ENCODE measurements at regions not wholly inside any gene's neighbourhood (a gene's known extent, or its start where the extent isn't known, plus 50 kb on each side); places are given as distances from the start of the nearest gene placed in this dataset.

DNA sequence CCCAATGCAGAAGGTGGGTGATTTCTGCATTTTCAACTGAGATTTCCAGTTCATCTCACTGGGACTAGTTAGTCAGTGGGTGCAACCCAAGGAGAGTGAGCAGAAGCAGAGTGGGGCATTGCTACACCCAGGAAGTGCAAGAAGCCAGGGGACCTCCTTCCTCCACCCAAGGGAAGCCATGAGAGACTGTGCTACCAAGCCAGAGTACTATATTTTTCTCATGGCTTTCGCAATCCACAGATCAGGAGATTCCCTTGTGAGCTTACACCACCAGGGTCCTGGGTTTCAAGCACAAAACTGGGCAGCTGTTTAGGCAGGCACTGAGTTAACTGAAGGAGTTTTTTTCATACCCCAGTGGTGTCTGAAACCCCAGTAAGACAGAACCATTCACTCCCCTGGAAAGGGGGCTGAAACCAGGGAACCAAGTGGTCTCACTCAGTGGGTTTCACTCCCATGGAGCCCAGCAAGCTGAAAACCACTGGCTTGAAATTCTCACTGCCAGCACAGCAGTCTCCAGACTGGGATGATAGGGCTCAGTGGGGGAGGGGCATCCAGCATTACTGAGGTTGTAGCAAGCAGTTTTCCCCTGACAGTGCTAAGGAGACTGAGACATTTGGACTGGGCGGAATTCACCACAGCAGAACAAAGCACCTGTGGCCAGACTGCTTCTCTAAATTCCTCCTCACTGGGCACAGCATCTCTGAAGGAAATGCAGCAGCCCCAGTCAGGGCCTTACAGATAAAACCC is 903.4 kb downstream of the TECRL start:
- no peak for DNase-seq (ENCODE audit: low read depth in 2 of 2)

DNA sequence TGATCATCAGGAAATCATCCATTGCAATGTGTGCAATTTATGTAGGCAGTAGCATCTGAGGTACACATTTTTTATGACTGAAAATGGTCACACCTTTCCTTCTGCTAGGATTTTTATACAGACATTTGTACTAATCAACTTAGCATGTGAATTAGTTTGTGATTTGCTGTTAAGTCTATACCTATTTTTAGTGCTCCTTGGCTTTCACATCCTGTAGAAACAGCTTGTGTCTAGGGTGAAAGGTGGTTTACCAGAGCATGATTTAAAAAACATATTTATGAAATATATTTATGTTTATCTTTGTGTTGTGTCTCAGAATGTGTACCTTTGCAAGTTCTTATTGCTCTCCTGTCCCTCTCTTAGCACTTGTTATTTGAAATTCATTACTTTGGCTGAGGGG is 916.0 kb downstream of the TECRL start:
- no peak for DNase-seq (ENCODE audit: low read depth in 2 of 2)

DNA sequence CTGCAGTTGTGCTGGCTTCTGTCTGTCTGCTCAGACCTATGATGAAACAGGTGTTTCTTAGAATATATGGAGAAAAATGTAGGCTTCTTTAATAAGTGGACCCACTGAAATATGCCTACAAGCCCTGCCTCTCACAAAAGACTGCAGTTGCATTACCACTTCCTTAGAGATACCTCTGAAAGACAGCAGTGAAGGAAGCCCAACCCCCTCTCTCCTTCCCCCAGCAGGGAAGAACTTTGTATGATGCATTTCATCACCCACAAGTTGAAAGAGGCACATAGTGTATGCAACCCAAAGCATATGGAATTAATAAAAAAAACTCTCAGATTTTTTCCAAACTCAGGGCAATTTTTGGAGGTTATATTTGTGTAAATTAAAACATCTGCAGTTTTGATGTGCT is 916.7 kb downstream of the TECRL start:
- no peak for DNase-seq (ENCODE audit: low read depth in 2 of 2)

DNA sequence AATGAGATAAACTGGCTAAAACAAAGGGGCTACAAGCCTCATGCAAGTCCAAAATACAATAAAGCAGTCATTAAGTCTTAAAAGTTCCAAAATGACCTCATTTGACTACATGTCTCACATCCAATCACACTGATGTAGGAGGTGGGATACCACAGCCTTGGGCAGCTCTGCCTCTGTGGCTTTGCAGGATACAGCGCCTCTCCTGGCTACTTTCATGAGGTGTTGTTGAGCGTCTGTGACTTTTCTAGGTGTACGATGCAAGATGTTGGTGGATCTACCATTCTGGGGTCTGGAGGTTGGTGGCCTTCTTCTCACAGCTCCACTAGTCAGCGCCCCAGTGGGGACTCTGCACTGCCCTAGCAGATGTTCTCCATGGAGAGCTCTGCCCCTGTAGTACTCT is 944.9 kb downstream of the TECRL start:
- no peak for DNase-seq (ENCODE audit: low read depth in 2 of 2)

DNA sequence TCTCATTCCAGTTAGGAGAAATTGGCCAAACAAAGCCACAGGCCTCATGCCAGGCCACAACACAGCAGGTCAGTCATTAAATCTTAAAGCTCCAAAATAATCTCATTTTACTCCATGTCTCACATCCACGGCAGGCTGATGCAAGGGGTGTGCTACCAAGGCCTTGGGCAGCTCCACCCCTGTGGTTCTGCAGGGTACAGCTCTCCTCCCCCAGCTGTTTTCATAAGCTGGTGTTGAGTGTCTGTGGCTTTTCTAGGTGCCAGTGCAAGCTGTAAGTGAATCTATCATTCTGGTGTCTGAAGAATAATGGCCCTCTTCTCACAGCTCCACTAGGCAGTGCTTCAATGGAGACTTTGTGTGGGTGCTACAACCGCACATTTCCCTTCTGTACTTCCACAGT is 949.2 kb downstream of the TECRL start:
- no peak for DNase-seq (ENCODE audit: low read depth in 2 of 2)

DNA sequence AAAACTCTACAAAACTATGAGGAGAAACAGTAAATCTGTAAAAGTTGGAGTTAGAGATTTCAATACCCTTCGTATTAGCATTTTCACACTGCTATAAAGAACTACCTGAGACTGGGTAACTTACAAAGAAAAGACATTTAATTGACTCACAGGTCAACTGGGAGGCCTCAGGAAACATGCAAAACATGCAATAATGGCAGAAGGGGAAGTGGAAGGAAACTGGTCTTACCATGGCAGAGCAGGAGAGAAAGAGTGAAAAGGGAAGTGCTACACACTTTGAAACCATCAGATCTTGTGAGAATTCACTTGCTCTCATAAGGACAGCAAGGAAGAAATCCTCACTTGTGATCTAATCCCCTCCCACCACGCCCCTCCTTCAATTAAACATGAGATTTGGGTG is 949.9 kb downstream of the TECRL start:
- DNase-seq (ENCODE audit: low read depth in 2 of 2), result no peak

DNA sequence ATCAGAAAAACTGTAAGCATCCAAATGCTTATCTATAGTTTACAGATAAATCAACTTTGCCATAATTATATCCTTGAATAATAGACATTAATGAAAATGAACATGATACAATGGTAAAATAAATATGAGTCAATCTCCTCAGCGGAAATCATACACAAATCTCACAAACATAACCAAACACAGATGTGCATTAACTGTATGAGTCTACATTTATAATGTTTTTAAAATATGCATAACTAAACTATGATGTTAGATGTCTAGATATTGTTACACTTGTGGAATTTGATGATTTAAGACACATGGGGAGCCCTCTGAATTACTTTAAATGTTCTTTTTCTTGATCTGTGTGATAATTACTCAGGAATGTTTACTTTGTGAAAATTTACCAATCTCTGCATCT is 951.2 kb downstream of the TECRL start:
- DNase-seq (ENCODE audit: low read depth in 2 of 2), result no peak

DNA sequence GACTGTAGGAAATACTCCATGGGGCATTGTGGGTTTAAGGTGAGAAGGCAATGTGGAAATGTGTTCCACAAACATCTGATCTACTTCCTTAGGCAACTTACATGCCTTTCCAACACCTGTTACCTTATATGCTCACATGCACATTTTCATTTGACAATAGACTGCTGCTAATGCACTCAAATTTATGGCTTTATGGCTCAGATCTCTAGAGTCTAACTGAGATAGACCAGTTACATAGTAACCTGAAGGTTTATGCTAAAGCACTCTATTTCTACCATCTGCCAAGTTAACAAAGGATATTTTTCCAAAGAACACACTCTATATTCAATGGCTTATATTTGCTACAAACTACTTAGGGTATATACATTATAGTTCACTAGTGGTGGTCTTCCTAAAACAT is 969.0 kb downstream of the TECRL start:
- no peak for DNase-seq (ENCODE audit: low read depth in 2 of 2)

DNA sequence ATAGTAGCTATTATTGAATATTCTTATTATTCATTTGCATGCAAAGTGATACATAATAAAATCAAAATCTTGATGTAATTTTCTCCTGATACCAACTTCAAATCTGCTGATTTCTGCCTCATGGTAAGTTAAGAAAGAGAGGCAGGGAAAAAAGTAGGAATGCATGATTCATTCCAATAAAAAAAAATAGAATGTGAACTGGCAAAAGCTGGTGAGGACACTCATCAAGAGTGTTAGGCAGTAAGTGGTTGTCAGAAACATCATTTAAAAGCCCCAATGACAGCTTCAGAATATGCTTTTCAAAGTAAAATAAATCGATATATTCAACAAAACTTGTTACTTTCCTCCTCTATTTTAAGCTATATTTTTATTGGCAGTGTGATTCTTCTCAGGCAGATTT is 979.1 kb downstream of the TECRL start:
- DNase-seq (ENCODE audit: low read depth in 2 of 2), result no peak

DNA sequence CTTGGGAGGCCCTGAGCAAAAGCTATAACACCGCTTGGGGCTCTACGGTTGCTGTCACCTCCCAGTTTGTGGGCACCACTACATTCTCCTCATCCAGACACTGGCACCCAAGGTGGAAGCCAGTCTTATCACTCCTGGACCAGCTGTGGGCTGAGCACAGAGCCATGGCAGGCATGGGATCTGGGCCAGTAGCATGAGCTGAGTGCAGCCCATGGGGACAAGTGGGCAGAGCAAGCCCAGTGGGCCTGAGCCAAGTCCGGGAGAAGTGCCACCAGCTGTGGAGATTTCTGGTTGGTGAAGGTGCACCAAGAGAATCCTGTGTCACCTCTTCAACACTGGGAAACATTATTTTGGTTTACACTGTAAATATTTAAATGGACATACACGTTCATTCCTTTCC is 1013.0 kb downstream of the TECRL start:
- no peak for DNase-seq (ENCODE audit: low read depth in 2 of 2)

DNA sequence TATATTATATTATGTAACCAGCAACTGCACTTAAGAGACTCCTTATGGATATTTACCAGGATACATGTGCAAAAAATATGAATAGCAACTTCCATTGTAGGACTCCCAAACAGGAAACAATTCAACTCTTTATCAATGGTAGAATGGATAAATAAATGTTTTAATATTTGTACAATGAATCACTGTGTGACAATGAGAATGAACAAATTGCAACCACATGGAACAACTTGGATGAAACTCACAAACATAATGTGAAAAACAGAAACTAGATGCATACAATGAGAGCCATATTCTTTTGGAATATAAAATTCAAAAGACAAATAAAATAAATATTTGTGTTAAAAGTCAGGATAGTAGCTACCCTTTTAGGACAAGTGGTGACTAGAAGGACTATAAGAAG is 1015.7 kb downstream of the TECRL start:
- DNase-seq (ENCODE audit: low read depth in 2 of 2), result no peak

DNA sequence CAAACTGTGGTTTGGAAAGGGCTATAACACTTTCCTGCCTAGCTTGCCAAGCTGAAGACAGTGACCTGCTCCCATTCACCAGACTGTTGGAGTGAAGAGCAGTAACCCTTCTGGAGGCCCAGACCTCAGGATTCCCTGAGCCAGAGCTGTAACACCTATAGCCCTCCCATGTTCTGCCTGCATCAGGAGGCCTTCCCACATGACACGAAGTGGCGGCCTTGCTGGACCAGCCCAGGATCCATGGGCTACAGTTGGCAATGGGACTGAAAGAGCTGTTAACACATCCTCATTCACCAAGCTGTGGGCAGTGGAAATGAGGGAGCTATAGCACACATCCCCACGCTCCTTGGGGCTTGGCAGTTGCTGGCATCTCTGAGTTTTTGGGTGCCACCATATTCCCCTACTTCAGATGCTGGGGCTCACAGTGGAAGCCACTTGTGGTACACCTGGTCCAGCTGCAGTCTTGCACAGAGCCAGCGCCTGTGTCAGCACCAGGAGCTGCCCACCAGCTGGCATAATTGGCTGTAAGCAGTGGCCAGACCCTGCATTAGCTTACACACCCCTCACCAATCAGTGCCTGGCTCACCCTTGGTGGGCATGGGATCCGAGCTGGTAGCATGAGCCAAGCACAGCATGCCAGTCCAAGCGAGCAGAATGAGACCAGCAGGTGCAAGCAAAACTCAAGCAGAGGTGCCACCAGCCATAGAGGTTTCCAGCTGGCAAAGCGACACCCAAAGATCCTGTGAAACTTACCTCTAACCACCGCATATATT is 1029.3 kb downstream of the TECRL start:
- no peak for DNase-seq (ENCODE audit: low read depth in 2 of 2)

DNA sequence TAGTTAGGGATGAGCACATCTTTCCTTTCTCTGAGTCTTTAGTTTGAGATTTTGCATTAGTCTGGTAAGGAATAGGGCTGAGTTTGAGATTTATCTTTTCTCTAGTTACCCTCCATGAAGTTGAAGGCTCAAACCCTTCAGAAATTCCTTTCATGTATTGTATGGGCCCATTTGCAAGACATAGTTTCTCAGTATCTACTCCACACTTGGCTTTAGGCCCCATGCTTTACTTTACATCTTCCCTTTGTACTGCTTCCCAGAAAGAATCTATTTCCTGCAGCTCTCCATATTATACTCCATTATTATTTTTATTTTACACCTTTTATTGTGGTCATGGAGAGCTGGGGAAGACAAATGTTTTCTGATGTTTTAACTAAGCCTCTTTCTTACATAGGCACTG is 1038.2 kb downstream of the TECRL start:
- no peak for DNase-seq (ENCODE audit: low read depth in 2 of 2)

DNA sequence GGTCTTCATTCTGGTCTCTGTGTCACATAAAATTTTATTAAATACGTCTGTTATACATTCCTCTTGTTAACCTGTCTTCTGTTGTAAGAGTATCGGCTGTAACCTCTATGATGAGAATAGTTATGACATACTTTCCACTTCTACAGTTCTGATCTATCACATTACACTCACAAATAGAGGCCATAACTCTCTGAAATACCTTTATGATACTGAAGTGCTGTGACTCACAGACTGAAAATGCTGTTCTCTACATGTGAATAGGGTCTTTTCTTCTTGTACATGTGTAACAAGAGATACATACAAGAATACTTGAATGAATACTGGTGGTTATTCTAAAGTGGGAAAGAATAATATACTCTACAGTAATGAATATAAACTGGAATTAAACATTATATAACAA is 1047.6 kb downstream of the TECRL start:
- no peak for DNase-seq (ENCODE audit: low read depth in 2 of 2)

DNA sequence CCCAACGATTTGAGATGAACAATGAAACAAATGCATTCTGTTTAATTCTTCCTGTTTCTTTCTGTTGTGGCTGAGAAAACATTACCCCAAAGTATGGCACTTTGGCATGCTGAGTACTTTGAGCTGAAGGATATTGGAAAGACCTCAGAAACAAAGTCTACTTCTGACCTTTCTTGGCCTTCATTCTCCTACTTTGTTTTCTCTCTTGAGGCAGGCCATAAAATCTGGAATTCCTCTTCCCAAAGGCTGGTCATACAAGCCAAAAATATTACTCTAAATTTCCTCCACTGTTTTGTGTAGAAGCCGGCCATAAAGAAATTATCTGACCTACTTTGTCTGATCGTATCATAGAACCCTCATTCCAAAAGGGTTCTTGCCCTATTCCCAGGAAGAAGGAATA is 1048.2 kb downstream of the TECRL start:
- DNase-seq (ENCODE audit: low read depth in 2 of 2), result no peak

DNA sequence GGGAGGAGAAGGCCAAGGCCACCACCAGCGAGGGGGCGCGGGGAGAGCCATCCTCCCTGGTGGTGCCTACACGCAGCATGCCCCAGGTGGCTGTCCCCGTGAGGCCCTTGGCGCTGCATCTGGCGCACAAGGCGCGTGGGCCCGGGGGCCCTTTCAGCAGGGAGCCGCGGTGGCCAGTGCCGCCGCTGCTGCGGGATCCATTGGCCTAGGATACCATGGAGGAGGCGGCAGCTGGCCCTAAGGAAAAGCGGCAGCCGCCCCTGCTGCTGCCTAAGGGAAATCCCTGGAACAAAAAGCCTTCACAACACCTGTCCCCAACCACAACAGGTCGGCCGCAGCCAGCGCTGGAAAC is 1059.6 kb downstream of the TECRL start:
- no peak for DNase-seq (ENCODE audit: low read depth in 2 of 2)

DNA sequence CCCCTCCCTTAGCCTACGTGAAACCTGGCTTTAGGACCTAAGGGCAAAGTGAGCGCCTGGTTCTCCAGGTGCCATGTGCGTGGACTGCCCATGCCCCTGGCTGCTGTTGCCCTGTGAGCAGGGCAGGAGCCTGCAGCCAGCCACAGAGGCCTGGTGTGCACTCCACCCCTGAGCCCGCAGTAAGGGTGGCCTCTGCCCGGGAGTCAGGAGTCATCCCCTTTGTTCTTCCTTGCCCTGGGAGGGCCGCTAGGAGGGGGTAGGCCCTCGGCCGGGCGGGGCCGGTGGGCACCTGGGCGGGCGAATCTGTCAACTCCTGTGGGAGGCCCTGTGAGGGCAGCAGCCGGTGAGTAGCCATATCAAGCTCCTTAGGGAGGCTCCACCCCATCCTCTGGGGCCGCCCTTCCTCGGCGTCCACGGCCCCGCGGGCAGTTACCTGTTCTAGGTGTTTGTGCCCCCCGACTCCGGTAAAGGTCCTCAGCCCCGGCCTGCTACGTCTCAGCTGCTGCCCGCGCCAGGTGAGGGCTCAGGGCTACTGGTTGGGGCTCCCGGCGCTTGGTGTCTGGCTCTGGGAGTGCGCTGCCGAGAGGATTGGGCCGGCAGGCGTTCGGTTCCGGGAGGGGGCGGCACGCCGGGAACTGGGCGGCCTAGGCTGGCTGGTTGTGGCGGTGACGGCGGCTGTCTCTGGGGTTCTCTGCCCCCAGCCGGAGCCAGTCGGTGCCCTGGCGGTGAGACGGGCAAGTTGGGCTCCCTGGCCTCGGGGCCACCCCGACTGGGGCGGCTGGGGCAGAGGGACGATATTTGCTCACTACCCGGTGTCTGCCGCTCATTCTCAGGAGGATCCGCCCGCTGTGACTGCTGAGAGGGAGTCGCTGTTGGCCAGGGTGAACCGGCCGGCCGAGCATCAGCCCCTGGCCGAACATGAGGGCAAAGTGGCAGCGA is 1060.2 kb downstream of the TECRL start:
- no peak for DNase-seq (ENCODE audit: low read depth in 2 of 2)

DNA sequence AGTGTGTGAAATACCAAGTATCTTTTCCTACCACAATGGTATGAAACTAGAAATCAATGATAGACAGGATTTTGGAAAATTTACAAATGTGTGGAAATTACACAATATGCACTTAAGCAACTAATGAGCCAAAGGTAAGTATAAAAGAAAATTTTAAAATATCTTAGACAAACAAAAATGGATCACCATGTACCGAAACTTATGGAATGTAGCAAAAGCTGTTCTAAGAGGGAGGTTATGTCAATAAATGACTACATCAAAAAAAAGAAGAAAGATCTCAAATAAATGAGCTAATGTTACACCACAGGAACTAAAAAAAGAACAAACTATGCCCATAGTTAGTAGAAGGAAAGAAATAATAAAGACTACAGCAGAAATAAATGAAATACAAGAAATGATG is 1084.1 kb downstream of the TECRL start:
- no peak for DNase-seq (ENCODE audit: low read depth in 2 of 2)

DNA sequence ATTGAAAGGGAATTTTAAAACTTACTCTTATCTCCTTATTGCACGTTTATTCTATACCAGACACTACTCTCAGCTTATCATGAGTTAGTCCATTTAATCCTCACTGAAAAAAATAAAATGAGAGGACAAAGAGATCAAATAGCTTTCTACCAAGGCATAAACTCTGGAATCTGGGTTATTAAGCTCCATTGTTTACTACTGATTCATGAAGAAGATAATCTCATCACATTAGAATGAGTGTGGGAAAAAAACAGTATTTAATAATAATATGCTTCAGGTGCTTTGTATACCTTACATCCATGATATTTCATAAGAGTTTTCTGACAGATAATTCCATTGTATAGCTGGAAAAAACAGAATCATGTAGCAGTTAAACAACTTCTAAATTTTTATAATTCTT is 1092.6 kb downstream of the TECRL start:
- DNase-seq (ENCODE audit: low read depth in 2 of 2), result no peak

DNA sequence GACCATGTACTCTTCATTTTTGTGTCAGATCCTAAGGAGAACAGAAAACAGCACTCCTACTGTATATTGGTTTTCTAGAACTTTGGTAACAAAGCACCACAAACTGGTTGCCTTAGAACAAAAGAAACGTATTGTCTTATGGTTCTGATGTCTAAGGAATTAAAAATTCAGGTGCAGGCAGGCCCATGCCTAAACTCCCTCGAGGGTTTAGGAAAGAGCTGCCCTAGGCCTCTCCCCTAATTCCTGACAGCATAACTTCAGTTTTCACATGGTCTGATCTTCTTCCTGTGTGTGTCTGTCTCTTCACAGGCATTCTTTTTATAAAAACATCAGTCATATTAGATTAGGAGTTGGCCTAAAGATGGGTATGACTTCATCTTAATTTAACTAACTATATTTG is 1093.6 kb downstream of the TECRL start:
- DNase-seq (ENCODE audit: low read depth in 2 of 2), result no peak

DNA sequence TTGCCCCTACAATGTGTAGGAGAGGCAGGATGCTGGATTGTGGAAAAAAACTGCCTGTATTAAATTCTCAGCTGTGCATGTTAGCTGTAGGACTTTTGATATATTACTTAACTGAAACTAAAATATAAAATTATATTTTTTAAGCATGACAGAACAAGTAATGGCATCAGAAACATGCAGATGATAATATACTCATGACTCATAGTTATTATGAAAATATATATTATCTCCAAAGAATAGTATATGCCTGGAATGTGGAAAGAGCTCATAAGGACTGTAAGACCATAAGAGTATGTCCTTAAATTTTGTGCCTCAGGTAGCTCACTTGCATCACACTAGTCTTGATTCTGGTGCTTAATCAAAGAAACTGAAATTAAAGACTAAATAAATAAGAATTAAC is 1100.6 kb downstream of the TECRL start:
- DNase-seq (ENCODE audit: low read depth in 2 of 2), result no peak

DNA sequence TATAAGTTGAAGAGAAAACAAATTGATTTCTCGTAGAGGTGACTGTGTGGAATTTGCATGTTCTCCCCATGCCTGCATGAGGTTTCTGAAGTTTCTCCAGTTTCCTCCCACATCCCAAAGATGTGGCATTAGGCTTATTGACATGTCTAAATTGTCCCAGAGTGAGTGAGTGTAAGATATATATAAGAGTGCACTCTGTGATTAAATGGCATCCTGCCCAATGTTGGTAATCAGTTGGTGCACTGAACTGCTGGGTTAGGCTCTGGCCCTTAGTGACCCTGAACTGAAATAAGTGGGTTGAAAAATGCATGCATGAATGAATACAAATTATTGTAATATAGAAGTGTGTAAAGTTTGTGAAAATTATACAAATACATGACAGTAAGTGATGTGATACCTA is 1106.5 kb downstream of the TECRL start:
- DNase-seq (ENCODE audit: low read depth in 2 of 2), result no peak

DNA sequence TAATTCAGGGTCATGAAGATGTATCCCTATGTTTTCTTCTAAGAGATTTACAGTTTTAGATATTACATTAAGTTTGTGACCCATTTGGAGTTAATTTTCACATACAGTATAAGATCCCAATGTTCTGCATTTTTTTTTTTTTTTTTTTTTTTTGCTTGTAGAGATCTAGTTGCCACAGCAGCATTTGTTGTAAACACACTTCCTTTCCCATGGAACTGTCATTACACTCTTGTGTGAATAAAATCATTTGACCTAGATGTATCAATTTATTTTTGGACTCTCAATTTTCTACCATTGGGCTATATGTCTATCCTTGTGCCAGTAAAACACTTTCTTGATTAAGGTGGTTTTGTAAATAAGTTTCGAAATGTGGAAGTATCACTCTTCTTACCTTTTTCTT is 1107.2 kb downstream of the TECRL start:
- DNase-seq (ENCODE audit: low read depth in 2 of 2), result no peak
